Activated CD8-positive, alpha-beta memory T cell treated with anti-CD3 and anti-CD28 coated beads for 48 hours (primary cell): ENCODE measurements at regions not wholly inside any gene's neighbourhood (a gene's known extent, or its start where the extent isn't known, plus 50 kb on each side); places are given as distances from the start of the nearest gene placed in this dataset.
"Not testable (repeated sequence)": the region's sequence is repeated elsewhere in the genome, so short reads cannot be mapped to it uniquely, and the experiment has no call there.

ENCODE experiments used
- DNase-seq, 3 experiments: peaks; one replicate each; pipeline ENCODE4 v3.0.0-alpha.2; 2020; ENCODE audit warnings: low read depth in 2 of 3, low spot score in 2 of 3

DNA sequence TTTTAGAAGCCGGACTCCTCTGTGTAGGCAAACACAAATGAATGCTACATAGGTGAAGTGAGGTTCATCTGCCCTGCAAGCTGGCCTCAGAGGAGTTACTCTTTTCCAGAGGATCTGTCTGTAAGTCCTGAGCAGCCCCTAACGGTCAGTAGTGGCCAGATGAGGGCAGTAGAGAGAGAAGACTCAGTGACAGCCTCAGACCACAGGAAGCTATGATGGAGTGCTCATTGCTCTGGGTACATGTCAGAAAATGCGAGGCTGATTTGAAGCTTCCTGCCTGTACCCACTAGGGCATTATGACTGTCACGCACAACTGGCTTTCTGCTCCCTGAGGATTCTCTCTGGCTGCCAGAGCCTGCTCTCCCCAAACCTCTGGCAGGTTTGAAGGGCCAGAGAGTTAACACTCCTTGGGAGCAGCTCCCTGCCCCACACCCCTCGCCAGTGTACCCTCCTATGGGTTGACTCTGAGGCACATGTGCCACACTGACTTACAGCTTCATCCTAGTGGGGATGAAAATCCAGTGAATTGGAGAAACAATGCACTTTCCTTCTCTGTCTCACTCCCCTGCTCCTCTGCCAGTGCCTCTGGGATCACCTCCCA, 141.5 kb downstream of the GABRG2 start:
- no peak for DNase-seq

- DNase-seq, result no peak
Measured at GRCh38 chr5:162214551-162214950, 147.0 kb downstream of the GABRG2 start.

GRCh38 chr5:162217037-162217436, 149.5 kb downstream of the GABRG2 start:
- no peak for DNase-seq

GRCh38 chr5:162221910-162222309, 154.3 kb downstream of the GABRG2 start:
- no peak for DNase-seq

DNA sequence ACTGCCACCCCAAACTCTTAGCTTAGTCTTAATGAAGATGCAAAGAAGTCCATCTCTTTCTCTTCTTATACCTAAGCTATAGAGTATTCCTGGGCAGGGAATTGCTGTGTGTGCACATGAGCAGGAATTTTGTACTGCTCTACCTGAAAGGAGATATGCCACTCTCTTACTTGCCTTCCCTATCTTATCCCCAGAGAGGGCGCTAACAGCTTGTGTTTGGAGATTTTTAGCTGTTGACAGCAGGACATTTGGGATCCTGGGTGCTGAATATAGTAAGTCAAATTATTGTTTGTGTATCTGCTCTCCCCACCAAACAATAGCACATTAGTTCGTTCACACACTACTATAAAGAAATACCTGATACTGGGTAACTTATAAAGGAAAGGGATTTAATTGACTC, 159.5 kb downstream of the GABRG2 start:
- DNase-seq, result no peak

- no peak for DNase-seq
Measured at GRCh38 chr5:162230348-162230747, 162.8 kb downstream of the GABRG2 start.

- DNase-seq, result no peak
Measured at GRCh38 chr5:162231522-162231921, 163.9 kb downstream of the GABRG2 start.

DNA sequence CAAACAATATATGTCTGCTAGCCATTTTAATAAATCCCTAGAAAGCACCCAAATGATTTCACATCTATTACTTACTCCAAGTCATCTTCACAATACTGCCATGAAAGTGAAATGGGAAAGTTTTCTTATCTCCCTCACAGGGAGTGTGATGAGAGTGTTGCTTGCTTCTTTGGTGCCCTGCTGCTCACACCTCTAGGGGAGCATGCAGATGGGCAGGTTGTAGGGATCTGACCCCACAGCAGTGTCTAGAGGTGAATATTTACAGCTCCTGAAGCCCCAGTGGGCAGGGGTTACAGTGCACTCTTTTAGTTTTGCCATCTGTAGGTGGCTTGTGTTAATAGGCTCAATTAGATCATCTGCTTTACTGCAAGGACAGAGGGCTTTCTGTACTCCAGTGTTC, 173.2 kb downstream of the GABRG2 start:
- DNase-seq, result no peak

- DNase-seq, result no peak
Measured at GRCh38 chr5:162242416-162242815, 174.8 kb downstream of the GABRG2 start.

DNA sequence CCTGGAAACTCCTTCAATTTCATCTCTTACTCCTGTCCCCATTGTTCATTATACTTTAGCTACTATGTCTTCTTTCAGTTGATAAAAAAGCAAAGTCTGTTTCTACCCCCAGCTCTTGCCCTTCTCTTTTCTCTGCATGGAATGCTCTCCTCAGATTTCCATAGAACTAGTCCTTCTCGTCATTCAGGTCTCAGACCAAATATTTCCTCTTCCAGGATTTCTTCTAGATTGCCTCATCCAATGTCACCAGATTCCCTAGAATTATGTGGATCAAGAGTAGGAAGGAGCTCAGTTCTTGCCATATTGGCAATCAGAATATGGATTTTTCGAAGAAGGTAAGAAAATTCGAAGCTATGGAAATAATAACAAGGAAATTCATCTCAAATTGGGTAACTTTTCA, 176.1 kb downstream of the GABRG2 start:
- no peak for DNase-seq

GRCh38 chr5:162248107-162248713, 180.6 kb downstream of the GABRG2 start:
- DNase-seq, result no peak

- no peak for DNase-seq
Measured at GRCh38 chr5:162256711-162257110, 189.1 kb downstream of the GABRG2 start.

DNA sequence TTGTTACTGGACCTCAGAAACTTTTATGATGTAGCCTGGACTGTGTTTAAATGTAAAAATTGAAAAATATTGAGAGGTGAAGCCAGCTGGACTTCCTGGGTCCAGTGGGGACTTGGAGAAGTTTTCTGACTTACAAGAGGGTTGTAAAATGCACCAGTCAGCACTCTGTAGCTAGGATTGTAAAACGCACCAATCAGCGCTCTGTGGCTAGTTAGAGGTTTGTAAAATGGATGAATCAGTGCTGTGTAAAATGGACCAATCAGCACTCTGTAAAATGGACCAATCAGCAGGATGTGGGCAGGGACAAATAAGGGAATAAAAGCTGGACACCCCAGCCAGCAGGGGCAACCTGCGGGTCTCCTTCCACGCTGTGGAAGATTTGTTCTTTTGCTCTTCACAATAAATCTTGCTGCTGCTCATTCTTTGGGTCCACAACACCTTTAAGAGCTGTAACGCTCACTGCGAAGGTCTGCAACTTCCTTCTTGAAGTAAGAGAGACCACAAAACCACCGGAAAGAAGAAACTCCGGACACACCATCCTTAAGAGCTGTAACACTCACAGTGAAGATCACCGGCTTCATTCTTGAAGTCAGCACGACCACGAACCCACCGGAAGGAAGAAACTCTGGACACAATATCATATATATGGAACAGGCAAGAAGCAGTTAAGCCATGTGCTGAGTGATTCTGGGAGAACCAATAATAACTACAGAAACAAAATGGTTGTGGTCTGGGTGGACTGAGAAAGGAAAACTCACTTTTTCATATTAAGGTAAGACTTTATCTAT, 201.3 kb downstream of the GABRG2 start:
- DNase-seq, result no peak

- DNase-seq, result no peak
Measured at GRCh38 chr5:162272417-162272816, 204.8 kb downstream of the GABRG2 start.

GRCh38 chr5:162274679-162275078, 207.1 kb downstream of the GABRG2 start:
- no peak for DNase-seq

DNA sequence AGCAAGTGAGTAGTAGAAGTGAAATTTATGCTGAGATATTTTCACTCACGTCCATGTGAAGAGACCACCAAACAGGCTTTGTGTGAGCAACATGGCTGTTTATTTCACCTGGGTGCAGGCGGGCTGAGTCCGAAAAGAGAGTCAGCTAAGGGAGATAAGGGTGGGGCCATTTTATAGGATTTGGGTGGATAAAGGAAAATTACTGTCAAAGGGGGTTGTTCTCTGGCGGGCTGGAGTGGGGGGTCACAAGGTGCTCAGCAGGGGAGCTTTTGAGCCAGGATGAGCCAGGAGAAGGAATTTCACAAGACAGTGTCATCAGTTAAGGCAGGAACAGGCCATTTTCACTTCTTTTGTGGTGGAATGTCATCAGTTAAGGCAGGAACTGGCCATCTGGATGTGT, 207.8 kb downstream of the GABRG2 start:
- not testable (repeated sequence) for DNase-seq

- DNase-seq, result no peak
Measured at GRCh38 chr5:162282191-162282590, 214.6 kb downstream of the GABRG2 start.

DNA sequence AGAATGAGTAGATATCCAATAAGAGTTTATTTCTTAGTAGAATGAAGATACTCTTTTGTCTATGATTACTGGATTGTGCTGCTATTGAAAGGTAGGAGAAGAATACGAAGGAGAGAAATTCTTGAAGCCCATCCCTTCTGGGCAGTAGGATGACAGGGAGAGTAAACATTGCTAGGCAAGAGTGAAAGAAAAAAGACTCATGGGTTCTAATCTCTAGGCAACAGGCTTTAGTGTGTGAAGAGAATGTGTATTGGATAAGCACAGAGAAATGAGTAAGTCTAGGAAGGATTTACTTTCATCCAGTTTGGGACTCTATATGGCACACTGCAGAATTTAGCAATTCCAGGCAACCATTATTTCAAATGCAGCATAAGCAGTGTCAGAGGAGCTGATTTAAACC, 216.0 kb downstream of the GABRG2 start:
- DNase-seq, result no peak

- DNase-seq, result no peak
Measured at GRCh38 chr5:162288647-162289296, 221.2 kb downstream of the GABRG2 start.

DNA sequence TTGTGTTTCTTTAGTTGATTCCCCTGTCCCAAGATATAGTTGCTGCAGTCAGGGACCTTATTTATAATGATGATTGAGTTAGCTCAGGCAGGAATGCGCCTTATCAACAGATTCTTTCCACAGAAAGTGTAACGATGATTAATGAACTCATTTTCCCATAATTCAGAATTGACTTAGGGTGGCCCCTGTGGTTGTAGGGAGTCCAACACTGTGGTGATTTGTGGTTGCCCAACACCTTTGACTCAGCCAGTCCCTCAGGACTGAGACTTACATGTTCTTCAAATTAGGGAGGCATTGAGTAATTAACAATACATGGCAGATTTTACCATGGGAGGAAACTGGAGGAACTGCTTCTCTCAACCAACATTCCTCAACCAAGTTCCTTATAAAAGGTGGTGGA, 221.9 kb downstream of the GABRG2 start:
- DNase-seq, result no peak

GRCh38 chr5:162299793-162300192, 232.2 kb downstream of the GABRG2 start:
- DNase-seq, result no peak

DNA sequence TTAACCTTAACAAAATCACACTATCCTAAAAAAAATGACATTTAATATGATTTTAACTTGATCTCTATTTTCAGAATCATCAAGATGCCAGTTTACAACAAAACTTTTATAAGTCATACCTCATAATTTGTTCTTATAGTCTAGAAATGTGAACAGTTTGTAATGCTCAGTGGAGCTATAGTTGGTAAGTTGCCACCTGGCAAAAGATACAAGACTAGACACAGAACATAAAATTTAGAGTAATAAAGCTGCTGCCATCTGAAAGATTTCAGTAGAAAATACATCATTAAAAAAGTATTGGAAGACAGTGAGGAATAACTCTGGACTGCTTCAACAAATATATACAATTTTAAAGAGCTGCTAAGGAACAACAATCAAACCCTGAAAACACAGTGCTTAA, 233.8 kb downstream of the GABRG2 start:
- DNase-seq, result no peak
